Naive thymus-derived CD8-positive, alpha-beta T cell (primary cell): ENCODE measurements at regions not wholly inside any gene's neighbourhood (a gene's known extent, or its start where the extent isn't known, plus 50 kb on each side); places are given as distances from the start of the nearest gene placed in this dataset.

Experiments
- ATAC-seq, 2 donors: fragments of 150-1000 bp; cut with Tn5 transposase in 1 of 2; sonication (Bioruptor Pico), chemical (Tn5 transposase) in 1 of 2; 1 replicate in 1 of 2; 2 replicates in 1 of 2; pipeline ENCODE4 v1.10.0; 2021; ENCODE audit warnings: mild to moderate bottlenecking in 2 of 2, moderate library complexity in 2 of 2
- POLR2A ChIA-PET: fragments of 350-600 bp; sonication (Branson Sonifier 250); formaldehyde crosslinking; loops from one replicate; lab custom pipeline; 2021; ENCODE audit warnings: antibody characterized with exemption; lab: Charles Lee
- DNase-seq, 10 donors: peaks; one replicate each; pipeline versions ENCODE4 v3.0.0 to v3.0.0-alpha.2; 2020 to 2022
- H3K27ac Mint-ChIP-seq, 10 donors: one replicate each; pipeline ENCODE4 v1.8.0; 2020 to 2022; ENCODE audit warnings: mild to moderate bottlenecking in 10 of 10, mixed read lengths in 10 of 10, moderate library complexity in 4 of 10, inconsistent platforms in 1 of 10
- H3K27me3 Mint-ChIP-seq, 5 donors: one replicate each; pipeline ENCODE4 v1.8.0; 2021 to 2022; ENCODE audit warnings: mixed read lengths in 5 of 5
- H3K36me3 Mint-ChIP-seq, 3 donors: one replicate each; pipeline ENCODE4 v1.8.0; 2020 to 2022; ENCODE audit warnings: mixed read lengths in 3 of 3, mild to moderate bottlenecking in 2 of 3, inconsistent platforms in 1 of 3
- H3K4me1 Mint-ChIP-seq, 4 donors: one replicate each; pipeline ENCODE4 v1.8.0; 2021 to 2022; ENCODE audit warnings: mixed read lengths in 4 of 4
- H3K4me3 Mint-ChIP-seq, 10 donors: one replicate each; pipeline ENCODE4 v1.8.0; 2020 to 2022; ENCODE audit warnings: mild to moderate bottlenecking in 10 of 10, mixed read lengths in 10 of 10, moderate library complexity in 6 of 10, inconsistent platforms in 1 of 10
- H3K9me3 Mint-ChIP-seq, 9 donors: one replicate each; pipeline ENCODE4 v1.8.0; 2020 to 2022; ENCODE audit warnings: mixed read lengths in 9 of 9, mild to moderate bottlenecking in 3 of 9, inconsistent platforms in 1 of 9, moderate library complexity in 1 of 9

GRCh38 chr10:93181271-93182048 lies 107.8 kb downstream of the CYP26A1 start:
- Mint-ChIP-seq H3K9me3 (no peaks in the 10 kb centered on the region), H3K4me1 (no peaks in the 10 kb centered on the region), H3K36me3 (no peaks in the 10 kb centered on the region), H3K4me3 (no peak overlapping the region), H3K27ac (no peak overlapping the region), H3K27me3 (peaks cover 0 to 10% (median 4%) of the 10 kb centered on the region in 5 donors)
- no peak for ATAC-seq
- no peak for DNase-seq
- POLR2A ChIA-PET = no interaction called here

- H3K9me3 Mint-ChIP-seq = no peaks in the 10 kb centered on the region
- POLR2A ChIA-PET = no interaction called here
- H3K27ac Mint-ChIP-seq = no peak overlapping the region
- no peak overlapping the region for H3K4me3 Mint-ChIP-seq
- no peaks in the 10 kb centered on the region for H3K36me3 Mint-ChIP-seq
- no peaks in the 10 kb centered on the region for H3K4me1 Mint-ChIP-seq
- no peak for DNase-seq
- peaks cover 0 to 10% (median 4%) of the 10 kb centered on the region in 5 donors for H3K27me3 Mint-ChIP-seq
- no peak for ATAC-seq
Measured at GRCh38 chr10:93182049-93182327, 108.3 kb downstream of the CYP26A1 start.

DNA sequence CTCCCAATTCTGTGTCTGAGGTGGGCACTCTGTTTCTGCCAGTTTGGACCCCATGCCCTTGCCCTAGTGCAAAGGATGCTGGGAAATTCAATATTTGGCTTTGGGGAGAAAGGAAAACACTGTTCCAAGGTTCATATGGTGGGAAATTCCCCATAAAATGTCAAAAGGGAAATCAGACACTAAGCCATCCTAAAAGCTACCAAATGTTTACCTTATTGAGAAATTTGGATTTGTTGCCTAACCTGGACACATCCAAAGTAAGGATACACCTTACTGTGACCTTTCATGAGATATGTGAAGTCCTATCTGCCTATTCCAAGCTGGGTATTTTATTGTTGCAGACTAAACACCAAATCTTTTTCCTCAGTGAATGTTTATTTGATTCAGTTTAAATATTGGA lies 109.1 kb downstream of the CYP26A1 start:
- no peak overlapping the region for H3K27ac Mint-ChIP-seq
- H3K9me3 Mint-ChIP-seq = no peaks in the 10 kb centered on the region
- no peak for DNase-seq
- POLR2A ChIA-PET = no interaction called here
- no peak overlapping the region for H3K4me3 Mint-ChIP-seq
- ATAC-seq = no peak
- H3K4me1 Mint-ChIP-seq = no peaks in the 10 kb centered on the region
- H3K36me3 Mint-ChIP-seq = no peaks in the 10 kb centered on the region
- H3K27me3 Mint-ChIP-seq = peaks cover 0 to 7% (median 4%) of the 10 kb centered on the region in 5 donors

- H3K36me3 Mint-ChIP-seq = no peaks in the 10 kb centered on the region
- POLR2A ChIA-PET = no interaction called here
- H3K27me3 Mint-ChIP-seq = peaks cover 4 to 11% (median 6%) of the 10 kb centered on the region in 5 donors
- no peak for ATAC-seq
- no peak overlapping the region for H3K4me3 Mint-ChIP-seq
- no peak for DNase-seq
- H3K27ac Mint-ChIP-seq = no peak overlapping the region
- H3K4me1 Mint-ChIP-seq = no peaks in the 10 kb centered on the region
- no peaks in the 10 kb centered on the region for H3K9me3 Mint-ChIP-seq
Measured at GRCh38 chr10:93186653-93187052, 113.0 kb downstream of the CYP26A1 start.

- no peak for ATAC-seq
- H3K27ac Mint-ChIP-seq = no peak overlapping the region
Measured at GRCh38 chr10:93189944-93190343, 116.3 kb downstream of the CYP26A1 start.

GRCh38 chr10:93190372-93190771 lies 116.7 kb downstream of the CYP26A1 start:
- Mint-ChIP-seq H3K9me3 (no peaks in the 10 kb centered on the region), H3K27me3 (peaks cover 10 to 31% (median 12%) of the 10 kb centered on the region in 5 donors), H3K4me3 (no peak overlapping the region), H3K27ac (no peak overlapping the region), H3K4me1 (no peaks in the 10 kb centered on the region), H3K36me3 (no peaks in the 10 kb centered on the region)
- no peak for DNase-seq
- POLR2A ChIA-PET = interaction anchor here (0.5 kb wide), 1 partner anchor 1001 kb away, joined by 3 read pairs; no protein-coding TSS in a partner anchor
- ATAC-seq = no peak

More at GRCh38 chr10:93189944-93190343, 116.3 kb downstream of the CYP26A1 start:
- DNase-seq = no peak
- H3K4me1 Mint-ChIP-seq = no peaks in the 10 kb centered on the region
- H3K4me3 Mint-ChIP-seq = no peak overlapping the region
- H3K9me3 Mint-ChIP-seq = no peaks in the 10 kb centered on the region
- POLR2A ChIA-PET = no interaction called here
- no peaks in the 10 kb centered on the region for H3K36me3 Mint-ChIP-seq
- H3K27me3 Mint-ChIP-seq = peaks cover 11 to 30% (median 12%) of the 10 kb centered on the region in 5 donors

DNA sequence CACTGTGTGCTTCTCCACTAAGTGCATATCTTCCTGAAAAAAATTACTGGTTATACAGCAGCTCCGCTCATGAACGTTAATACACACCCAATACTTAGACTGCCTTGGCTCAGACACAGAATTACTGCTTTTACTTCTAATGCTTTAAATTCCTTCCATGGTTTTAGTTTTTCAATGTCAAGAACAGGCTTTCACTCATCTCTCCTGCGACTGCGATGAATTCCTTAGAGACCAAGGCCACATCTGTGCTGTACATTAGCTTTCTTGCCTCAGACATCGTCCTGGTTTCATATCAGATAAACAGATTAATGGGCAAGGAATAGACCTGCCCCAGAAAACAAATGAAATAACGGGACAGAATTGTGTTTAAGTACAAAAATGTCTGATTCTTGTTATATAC lies 120.2 kb downstream of the CYP26A1 start:
- H3K4me1 Mint-ChIP-seq = peaks cover 5 to 10% (median 10%) of the 10 kb centered on the region in 4 donors
- ATAC-seq = no peak
- H3K4me3 Mint-ChIP-seq = no peak overlapping the region
- no peak overlapping the region for H3K27ac Mint-ChIP-seq
- no peaks in the 10 kb centered on the region for H3K9me3 Mint-ChIP-seq
- no peak for DNase-seq
- peaks cover 13 to 38% (median 17%) of the 10 kb centered on the region in 5 donors for H3K27me3 Mint-ChIP-seq
- POLR2A ChIA-PET = no interaction called here
- no peaks in the 10 kb centered on the region for H3K36me3 Mint-ChIP-seq

GRCh38 chr10:93198401-93199131 lies 124.9 kb downstream of the CYP26A1 start:
- no peak for DNase-seq
- Mint-ChIP-seq H3K27ac (peak overlapping the region in 3 of 10 donors; percentile 37 to 74 (median 67)), H3K4me3 (peak overlapping the region in 9 of 10 donors; percentile 30 to 84 (median 62)), H3K9me3 (no peaks in the 10 kb centered on the region), H3K36me3 (no peaks in the 10 kb centered on the region), H3K4me1 (peaks cover 5 to 15% (median 13%) of the 10 kb centered on the region in 4 donors), H3K27me3 (peaks cover 12 to 22% (median 16%) of the 10 kb centered on the region in 5 donors)
- POLR2A ChIA-PET = no interaction called here
- ATAC-seq = no peak

DNA sequence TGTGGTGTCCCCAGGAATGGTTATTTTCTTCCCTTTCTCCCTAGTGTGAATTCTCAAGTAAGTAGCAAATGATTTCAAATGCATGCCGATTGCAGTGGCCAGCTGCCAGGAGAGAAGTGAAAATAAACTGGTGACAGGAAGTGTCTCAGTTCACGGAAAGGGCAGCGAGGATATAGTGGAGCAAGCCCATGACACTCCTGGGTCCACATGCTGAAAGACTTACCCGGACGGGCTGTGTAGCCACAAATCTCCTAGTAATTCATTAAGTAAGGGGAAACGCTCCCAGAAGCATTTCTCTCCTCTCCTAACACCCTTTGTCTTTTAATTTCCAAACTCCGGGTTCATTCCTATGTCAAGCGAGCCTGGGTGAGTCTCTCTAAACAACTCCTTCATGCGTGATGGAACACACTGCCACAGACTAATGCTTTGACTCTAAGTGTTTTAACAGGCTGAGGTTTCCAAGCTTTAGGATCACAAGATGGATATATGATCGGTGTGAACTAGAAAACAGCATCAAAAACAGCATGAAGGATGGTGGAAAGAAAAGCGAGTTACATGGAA lies 125.6 kb downstream of the CYP26A1 start:
- peaks cover 5 to 15% (median 13%) of the 10 kb centered on the region in 4 donors for H3K4me1 Mint-ChIP-seq
- POLR2A ChIA-PET = no interaction called here
- H3K27me3 Mint-ChIP-seq = peaks cover 9 to 17% (median 14%) of the 10 kb centered on the region in 5 donors
- H3K27ac Mint-ChIP-seq = no peak overlapping the region
- no peak for ATAC-seq
- DNase-seq = no peak
- no peaks in the 10 kb centered on the region for H3K36me3 Mint-ChIP-seq
- peak overlapping the region in 8 of 10 donors; percentile 30 to 84 (median 62) for H3K4me3 Mint-ChIP-seq
- no peaks in the 10 kb centered on the region for H3K9me3 Mint-ChIP-seq

DNA sequence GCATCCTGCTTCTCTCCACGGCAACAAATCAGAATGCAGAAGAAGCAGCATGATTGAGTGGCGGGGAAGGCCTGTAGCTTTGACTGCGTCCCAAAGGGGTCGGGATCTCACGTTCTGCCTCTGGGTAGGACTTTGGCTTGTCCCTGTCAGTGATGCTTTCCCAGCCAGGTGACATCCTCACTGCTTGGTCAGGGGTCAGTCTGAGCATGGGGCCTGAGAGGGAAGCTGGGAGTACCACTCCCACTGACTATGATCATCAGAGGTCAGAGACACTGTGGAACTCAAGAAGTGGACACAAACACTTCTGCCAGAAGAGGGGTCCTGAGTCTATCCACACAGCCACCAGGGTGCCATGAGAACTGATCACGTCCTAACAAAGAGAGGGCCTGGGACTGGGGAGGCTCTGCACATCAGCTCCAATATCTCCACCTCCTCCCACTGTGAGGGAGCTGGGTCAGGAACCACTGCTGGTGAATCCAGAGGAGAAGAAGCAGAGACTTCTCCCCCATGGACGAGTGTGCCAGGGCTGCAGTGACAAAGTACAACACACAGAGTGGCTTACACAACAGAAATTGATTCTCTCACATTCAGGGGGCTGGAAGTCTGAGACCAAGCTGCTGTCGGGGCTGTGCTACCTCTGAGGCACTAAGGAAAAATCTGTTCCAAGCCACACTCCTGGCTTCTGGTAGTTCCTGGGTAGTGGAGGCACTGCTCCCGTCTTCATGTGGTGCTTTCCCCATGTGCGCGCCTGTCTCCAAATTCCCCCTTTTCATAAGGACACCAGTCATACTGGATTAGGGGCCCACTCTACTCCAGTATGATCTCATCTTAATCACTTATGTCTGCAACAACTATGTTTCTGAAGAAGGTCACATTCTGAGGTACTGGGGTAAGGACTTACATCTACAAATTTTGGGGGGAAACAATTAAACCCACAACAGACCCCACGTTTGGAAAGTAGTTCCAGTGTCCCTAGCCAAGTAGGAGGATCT lies 131.1 kb downstream of the CYP26A1 start:
- no peaks in the 10 kb centered on the region for H3K36me3 Mint-ChIP-seq
- ATAC-seq = no peak
- no peaks in the 10 kb centered on the region for H3K9me3 Mint-ChIP-seq
- H3K4me3 Mint-ChIP-seq = no peak overlapping the region
- no peaks in the 10 kb centered on the region for H3K4me1 Mint-ChIP-seq
- no peak overlapping the region for H3K27ac Mint-ChIP-seq
- H3K27me3 Mint-ChIP-seq = peaks cover 0 to 2% (median 0%) of the 10 kb centered on the region in 5 donors
- no peak for DNase-seq
- POLR2A ChIA-PET = no interaction called here

- POLR2A ChIA-PET = no interaction called here
- Mint-ChIP-seq H3K36me3 (no peaks in the 10 kb centered on the region), H3K27ac (no peak overlapping the region), H3K27me3 (peaks cover 0 to 2% (median 0%) of the 10 kb centered on the region in 5 donors), H3K9me3 (no peaks in the 10 kb centered on the region), H3K4me1 (no peaks in the 10 kb centered on the region), H3K4me3 (no peak overlapping the region)
- ATAC-seq (no peak), DNase-seq (no peak)
Measured at GRCh38 chr10:93206652-93207051, 133.0 kb downstream of the CYP26A1 start.

DNA sequence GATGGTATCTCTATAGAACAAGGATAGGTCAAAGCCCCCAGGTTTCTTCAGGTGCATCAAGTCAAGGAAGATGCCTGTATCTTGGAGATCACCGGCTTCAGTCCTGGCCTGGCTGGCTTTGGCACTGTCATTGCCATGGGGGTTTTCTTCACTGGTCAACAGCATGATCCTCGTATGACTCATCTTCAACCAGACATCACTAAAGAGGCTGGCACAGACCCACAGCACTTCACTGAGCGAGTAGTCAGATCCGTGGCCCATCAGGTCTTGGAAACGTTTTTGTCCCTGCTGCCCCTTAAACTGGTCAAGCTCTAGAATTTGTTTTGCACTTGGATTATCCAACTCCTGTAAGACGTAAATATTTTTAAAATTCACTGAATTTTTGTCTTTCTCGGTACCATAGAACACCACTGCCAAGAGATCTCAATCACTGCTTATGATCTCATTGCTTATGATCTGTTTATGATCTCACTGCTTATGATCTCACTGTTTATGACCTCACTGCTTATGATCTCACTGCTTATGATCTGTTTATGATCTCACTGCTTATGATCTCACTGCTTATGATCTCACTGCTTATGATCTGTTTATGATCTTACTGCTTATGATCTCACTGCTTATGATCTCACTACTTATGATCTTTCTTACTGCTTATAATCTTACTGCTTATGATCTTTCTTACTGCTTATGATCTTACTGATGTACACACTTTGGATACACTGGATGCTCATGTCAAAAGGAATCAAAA lies 135.2 kb downstream of the CYP26A1 start:
- Mint-ChIP-seq H3K9me3 (no peaks in the 10 kb centered on the region), H3K27me3 (peaks cover 0 to 5% (median 0%) of the 10 kb centered on the region in 5 donors), H3K4me1 (no peaks in the 10 kb centered on the region), H3K4me3 (no peak overlapping the region), H3K27ac (no peak overlapping the region), H3K36me3 (no peaks in the 10 kb centered on the region)
- POLR2A ChIA-PET = no interaction called here
- DNase-seq (no peak), ATAC-seq (no peak)
